HG02642 (cell line): ENCODE measurements at regions not wholly inside any gene's neighbourhood (a gene's known extent, or its start where the extent isn't known, plus 50 kb on each side); places are given as distances from the start of the nearest gene placed in this dataset.
"Not testable (repeated sequence)": the region's sequence is repeated elsewhere in the genome, so short reads cannot be mapped to it uniquely, and the experiment has no call there.

Experiments
- ATAC-seq: cut with Tn5 transposase; IDR thresholded peaks from one replicate; pipeline ENCODE4 v1.9.1; 2021; ENCODE audit warnings: mild to moderate bottlenecking; ENCODE audit not compliant: unreplicated experiment, poor library complexity

GRCh38 chr1:56098946-56099345 lies 480.4 kb downstream of the PLPP3 start:
- no peak for ATAC-seq

DNA sequence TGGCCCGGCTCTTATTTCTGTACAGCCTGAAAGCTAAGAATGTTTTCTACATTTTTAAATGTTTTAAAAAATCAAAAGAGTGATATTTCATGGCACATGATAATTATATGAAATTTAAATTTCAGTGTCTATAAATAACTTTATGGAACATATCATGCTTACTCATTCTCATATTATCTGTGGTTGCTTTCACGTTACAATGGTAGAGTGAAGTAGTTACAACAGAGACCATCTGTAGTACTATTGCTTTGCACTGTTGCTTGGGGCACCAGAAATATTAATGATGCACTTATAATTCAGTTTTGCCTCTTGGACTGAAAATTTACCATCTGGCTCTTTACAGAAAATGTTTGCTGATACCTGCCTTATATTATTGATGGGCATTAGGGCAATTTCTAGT lies 481.6 kb downstream of the PLPP3 start:
- no peak for ATAC-seq

DNA sequence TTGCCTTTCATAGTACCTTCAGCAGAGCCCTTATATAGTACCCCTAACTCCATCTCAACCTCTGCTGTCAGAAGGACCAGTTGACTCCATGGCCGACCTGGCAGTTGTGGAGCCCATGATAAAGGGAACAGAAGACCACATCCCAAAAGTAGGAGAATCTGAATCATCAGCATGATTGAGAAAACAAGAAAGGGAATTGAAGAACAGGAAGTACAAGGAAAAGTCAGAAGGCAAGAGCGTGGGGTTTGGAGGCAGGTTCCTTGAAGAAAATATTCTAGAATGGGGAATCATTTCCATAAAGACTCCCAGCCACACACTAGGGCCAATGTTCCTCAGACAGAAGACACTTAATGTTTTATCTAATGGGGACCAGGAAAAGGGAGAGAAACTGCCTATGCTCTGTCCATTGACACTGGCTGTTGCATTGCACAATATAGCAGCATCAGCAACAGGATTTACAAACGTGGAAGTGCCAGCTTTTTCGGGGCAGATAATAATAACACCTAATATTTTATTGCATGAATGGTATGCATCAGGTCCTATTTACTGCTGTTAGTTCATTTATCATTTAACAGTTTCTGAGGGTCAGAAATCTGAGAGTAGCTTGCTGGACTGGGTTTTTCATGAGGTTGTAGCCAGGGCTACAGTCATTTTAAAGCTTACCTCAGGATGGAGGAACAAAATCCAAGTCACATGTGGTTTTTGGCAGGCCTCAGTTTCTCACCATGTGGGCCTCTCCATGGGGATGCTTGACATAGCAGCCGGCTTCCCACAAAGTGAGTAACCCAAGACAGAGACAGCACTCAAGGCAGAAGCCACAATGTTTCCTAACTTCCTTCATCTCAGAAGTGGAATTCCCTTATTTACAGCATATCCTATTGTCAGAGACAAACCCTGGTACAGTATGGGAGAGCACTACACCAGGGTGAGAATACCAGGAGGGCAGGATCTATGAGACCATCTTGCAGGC lies 483.4 kb downstream of the PLPP3 start:
- ATAC-seq, result no peak

GRCh38 chr1:56094168-56094567 lies 485.2 kb downstream of the PLPP3 start:
- no peak for ATAC-seq

DNA sequence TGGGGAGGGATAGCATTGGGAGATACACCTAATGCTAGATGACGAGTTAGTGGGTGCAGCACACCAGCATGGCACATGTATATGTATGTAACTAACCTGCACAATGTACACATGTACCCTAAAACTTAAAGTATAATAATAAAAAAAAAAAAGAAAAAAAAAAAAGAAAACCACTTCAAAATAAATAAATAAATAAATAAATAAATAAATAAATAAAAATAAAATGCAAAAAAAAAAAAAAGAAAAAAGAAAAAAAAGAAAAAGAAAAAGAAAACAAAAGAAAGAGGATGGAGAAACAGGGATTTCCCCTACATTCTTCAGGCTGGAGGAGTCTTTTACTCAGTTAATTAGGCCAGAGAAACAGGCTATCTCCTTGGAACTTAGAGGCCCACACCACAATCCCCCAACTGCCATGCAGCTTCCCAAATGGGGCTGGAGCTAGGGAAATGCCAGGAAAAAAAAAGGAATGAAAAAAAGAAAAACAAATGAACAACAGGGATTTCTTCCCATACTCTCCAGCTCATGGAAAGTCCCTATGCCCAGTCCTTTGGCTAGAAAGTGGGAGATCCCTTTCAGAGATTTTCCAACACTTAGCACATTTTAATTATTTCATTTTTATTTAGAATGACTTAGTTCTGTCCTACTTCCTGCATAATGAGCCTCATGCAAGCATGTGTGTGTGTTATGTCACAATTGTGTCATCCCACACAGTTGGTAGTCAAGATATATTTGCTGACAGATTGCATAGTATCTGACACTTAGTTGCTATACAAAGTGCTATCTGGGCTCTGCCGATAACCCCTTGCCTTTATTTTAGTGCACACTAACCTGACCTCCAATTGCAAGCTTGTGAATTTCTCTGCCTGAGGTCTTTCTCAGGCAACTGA lies 486.4 kb downstream of the PLPP3 start:
- no peak for ATAC-seq

- not testable (repeated sequence) for ATAC-seq
These were observed 489.5 kb downstream of the PLPP3 start for GRCh38 chr1:56089826-56090225.

- ATAC-seq, result no peak
These were observed 495.1 kb downstream of the PLPP3 start for GRCh38 chr1:56084246-56084645.

GRCh38 chr1:56081736-56082135 lies 497.6 kb downstream of the PLPP3 start:
- ATAC-seq, result no peak

DNA sequence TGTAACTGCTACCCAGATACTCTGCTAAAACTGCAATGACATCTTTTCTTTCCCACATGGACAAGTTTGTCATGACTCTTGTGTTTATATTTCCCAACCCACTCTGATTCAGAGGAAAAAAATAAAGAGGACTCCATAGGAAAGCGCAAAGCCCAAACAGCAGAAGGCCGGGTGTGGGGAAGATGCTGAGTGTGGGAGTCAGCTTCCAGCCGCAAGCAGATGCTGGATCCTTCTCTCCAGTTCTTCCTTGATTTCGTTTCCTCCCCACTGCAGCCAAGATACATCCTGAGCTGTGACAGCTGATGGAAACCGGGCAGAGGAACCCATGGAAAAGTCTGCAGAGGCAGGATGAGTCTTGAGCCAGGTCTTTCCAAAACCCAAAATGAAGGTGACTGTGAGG lies 498.2 kb downstream of the PLPP3 start:
- no peak for ATAC-seq

- ATAC-seq, result no peak
These were observed 499.2 kb downstream of the PLPP3 start for GRCh38 chr1:56080123-56080522.

DNA sequence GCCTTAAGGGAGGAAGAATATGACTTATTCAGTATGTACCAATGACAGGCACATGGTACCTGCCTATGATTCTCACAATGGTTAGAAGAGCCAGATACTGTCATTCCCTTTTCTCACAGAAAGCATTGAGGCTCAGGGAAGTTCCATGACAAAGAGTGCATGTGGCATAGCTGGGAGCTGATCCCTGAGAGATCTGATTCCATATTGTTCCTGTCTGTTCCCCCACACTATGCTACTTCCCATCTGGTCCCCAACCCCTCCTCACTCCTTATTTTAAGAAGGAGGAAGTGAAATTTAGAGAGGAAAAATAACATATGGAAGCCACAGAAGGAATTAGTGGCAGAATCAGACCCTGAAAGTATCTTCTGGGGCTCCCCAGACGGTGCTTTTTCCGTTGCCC lies 500.0 kb downstream of the PLPP3 start:
- ATAC-seq, result no peak

DNA sequence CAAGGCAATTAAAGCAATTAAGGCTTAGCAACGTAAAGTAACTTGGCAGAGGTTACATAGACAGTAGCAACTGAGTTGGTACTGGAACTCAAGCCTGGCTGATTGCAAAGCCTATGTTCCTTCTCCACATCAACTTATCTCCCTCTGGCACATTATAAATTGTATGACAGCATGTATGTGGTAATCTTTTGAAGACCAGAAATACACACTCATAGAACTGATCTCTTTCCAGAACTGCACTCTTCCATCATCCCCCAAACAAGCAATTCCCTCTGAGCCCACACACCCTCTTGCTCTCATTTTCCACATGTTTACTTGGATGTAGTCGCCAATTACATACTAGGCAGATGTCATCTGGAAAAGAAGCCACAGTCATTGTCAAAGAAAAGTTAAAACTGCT lies 502.2 kb downstream of the PLPP3 start:
- no peak for ATAC-seq

DNA sequence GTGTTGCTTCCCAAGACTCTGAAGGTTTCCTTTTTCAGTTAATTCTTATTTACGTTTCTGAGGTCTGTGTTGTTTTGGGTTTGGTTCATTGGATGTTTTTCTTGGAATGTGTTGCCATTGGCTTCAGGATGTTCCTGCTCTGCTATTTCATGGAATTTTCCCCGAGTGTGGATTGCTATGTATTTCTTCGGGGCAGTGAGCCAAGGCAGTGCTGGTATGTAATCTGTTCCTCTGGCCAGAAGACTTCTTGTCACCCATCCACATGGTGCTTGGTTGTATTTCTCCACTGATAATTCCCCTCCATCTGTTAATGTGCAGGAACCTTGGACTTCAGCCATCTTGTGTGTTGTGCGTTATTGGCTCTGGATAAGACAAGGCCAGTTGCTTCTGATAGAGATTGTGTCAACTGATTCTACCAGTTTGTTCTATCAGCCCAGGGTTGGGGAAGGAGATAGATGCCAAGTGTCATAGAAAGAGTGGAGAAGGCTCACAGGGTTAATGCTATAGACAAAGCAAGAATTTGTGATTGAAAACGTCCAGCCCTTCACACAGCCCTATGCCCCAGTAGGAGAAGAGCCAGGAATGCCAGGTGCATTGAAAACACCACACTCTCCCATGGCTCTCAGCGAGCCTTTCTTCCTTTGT lies 505.2 kb downstream of the PLPP3 start:
- no peak for ATAC-seq

DNA sequence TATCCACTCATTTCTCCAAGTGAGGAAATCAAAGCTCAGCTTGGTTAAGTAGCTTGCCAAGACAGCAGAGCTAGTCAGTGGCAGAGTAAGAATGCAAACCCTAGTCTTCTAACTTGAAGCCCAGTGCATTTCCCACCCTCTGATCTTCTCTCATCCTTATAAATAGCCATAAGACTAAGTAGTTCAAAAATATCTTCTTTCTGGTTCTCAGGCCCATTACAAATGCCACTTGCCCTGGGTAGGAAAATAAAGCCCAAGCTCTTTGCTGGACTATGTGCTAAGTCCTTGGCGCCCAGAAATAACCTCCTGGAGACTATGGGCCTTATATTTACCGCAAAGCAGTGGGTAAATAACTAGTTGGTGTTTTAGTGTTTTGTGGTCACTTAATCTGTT lies 505.8 kb downstream of the PLPP3 start:
- no peak for ATAC-seq

DNA sequence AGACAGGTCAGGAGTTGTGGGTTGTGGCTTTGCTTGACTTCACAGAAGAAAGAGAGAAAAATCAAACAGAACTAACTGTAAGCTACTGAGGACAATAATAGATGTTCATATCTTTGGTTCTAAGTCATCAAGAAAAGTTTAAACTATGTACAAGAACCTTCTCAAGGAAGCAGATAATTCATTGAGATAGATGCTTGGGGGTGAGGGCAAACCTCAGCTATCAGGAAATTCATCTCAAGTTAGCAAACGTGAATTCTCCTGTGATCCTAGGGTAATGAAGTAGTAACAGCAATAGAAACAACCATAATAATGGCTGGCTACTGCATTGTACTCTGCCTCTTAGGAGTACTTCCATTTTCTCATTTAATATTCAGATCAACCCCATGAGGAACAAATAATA lies 506.2 kb downstream of the PLPP3 start:
- ATAC-seq, result no peak

GRCh38 chr1:56072310-56072709 lies 507.1 kb downstream of the PLPP3 start:
- ATAC-seq, result no peak

DNA sequence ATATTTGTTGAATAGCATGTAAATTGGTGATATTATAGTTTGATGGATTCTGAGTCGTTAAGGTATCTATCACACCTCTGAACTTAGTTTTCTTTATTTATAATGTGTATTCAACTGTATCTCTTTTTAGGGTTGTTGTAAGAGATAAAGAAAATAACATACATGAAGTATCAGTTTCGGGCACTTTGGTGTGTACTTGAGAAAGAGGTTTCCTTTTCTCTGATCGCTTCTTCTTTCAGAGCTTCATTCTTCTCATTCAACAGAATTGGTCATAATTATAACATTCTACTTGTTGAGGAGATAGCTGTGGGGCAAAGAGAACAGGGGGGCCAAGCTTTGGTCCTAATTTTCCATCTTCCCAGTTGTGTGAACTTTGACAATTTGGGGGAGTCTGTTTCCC lies 508.0 kb downstream of the PLPP3 start:
- ATAC-seq, result no peak

- ATAC-seq, result no peak
These were observed 508.8 kb downstream of the PLPP3 start for GRCh38 chr1:56070601-56071000.

GRCh38 chr1:56069824-56070223 lies 509.5 kb downstream of the PLPP3 start:
- no peak for ATAC-seq

DNA sequence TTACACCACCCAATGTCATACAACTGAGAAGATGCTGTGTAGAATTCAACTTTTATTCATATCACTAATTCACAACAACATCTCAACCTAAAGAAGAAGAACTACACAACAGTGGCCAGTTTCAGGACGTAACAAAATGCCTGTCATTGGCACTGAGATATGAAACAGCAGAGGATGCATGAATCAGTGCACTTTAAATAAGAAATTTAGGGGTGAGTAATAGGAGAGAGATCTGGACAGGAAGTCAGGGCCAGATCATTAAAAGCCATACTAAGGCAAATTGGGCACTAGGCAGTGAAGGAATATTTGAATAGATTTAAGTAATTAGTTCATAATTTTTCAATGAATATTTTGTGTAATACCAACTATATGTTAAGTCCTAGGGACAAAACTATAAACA lies 510.5 kb downstream of the PLPP3 start:
- ATAC-seq, result no peak

GRCh38 chr1:56068210-56068609 lies 511.2 kb downstream of the PLPP3 start:
- no peak for ATAC-seq
